ENCODE measurements at regions not wholly inside any gene's neighbourhood (a gene's known extent, or its start where the extent isn't known, plus 50 kb on each side); places are given as distances from the start of the nearest gene placed in this dataset.

DNA sequence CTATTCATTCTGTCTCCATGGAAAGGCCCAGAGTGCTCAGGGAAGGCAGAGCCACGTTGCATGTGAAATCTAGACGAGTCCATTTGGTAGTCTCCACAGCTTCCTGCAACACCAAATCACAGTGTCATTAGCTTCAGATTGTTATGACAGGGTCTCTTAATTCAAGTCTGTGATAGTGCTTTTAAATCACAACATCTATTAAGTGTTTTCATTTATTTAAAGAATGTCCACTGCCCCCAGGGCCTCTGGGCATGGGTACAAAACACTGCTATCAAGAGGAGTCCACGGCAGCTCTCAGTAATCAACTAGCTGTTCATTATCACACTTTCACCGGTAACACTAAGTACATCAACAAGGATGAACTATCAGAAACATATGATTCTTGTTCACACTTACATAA, 455.9 kb upstream of the JARID2 start:
- TF ChIP-seq, protein P1, sequence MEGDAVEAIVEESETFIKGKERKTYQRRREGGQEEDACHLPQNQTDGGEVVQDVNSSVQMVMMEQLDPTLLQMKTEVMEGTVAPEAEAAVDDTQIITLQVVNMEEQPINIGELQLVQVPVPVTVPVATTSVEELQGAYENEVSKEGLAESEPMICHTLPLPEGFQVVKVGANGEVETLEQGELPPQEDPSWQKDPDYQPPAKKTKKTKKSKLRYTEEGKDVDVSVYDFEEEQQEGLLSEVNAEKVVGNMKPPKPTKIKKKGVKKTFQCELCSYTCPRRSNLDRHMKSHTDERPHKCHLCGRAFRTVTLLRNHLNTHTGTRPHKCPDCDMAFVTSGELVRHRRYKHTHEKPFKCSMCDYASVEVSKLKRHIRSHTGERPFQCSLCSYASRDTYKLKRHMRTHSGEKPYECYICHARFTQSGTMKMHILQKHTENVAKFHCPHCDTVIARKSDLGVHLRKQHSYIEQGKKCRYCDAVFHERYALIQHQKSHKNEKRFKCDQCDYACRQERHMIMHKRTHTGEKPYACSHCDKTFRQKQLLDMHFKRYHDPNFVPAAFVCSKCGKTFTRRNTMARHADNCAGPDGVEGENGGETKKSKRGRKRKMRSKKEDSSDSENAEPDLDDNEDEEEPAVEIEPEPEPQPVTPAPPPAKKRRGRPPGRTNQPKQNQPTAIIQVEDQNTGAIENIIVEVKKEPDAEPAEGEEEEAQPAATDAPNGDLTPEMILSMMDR (IDR thresholded peaks at IDR 0.05), result no peak
- no peak for TF ChIP-seq POLR2AphosphoS5 (IDR thresholded peaks at IDR 0.05)

Data from sigmoid colon (tissue), 4 donors.